ENCODE measurements at regions not wholly inside any gene's neighbourhood (a gene's known extent, or its start where the extent isn't known, plus 50 kb on each side); places are given as distances from the start of the nearest gene placed in this dataset.
"Not testable (repeated sequence)": the region's sequence is repeated elsewhere in the genome, so short reads cannot be mapped to it uniquely, and the experiment has no call there.

- DNase-seq, result no peak
Observed at GRCh38 chr15:95734422-95735316, 595.8 kb upstream of the NR2F2 start.

DNA sequence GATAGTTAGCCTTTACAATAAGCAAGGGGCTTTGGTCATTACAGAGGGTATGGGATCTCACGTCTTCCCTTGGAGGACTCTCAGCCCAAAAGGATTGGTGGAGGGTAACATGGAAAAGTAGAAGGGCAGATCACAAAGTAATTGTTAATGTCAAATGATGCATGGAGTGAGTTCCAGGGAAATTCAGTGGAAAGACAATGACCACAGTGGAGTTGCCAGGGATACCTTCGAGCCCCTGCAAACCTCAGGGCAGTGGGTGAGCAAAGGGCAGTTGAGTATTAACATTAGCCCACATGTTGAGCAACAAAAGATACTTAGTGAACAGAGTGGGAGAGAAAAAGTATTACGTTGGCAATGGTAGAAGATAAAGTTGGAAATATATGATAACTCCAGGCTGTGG, 593.4 kb upstream of the NR2F2 start:
- no peak for DNase-seq

DNA sequence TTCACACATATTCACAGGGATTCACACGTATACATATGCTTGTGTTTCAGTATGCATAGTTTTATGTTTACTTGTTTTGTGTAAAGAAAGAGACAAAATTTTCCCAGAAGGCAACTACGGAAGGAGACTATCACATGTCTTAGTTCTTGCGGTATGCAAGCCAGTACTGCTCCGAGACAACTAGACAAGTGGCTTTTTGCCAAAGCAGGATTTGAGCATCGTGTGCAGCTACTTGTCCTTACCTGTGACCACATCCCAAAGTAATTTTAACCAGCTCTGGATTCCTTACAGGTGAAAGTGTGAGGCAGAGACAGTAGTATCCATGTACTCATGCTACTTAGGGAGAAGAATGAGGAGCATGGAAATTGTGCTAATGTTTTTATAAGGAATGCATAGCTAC, 591.4 kb upstream of the NR2F2 start:
- DNase-seq, result no peak

DNA sequence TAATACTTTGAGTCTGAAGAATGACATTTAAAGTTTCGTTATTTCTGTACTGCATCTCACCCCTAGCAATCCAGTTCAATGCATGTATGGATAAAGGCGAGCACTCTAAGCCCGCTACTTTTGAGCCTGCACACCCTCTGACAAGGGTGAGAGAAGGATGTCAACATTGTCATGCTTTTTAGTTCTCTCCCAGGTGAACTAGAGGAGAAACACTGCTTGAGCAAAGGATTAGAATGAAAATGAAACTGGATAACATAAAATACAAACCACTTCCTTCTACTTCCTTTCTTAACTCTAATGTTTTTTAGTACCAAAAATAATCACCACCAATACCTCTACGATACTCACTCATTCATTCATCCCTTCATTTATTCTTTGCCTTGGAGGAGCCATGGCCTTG, 588.7 kb upstream of the NR2F2 start:
- DNase-seq, result no peak

- no peak for DNase-seq
Observed at GRCh38 chr15:95742256-95742655, 588.2 kb upstream of the NR2F2 start.

DNA sequence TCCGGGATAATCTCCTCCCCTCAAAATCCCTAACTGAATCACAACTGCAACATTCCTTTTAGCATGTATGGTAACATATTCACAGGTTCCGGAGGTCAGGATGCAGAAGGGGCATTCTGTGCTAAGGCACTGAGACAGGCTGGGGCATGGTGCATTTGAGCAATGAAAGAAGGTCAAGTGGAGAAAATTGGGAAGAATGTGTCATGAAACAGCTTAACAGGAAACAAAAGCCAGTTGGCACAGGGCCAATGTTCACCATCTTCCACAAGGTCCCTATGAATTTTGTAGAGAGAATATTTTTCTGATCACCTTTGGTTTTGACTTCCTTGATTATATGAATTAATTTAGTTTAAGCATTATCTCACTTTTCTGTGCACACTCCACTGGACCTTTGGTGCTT, 587.7 kb upstream of the NR2F2 start:
- no peak for DNase-seq

GRCh38 chr15:95757171-95757570, 573.3 kb upstream of the NR2F2 start:
- DNase-seq, result no peak

DNA sequence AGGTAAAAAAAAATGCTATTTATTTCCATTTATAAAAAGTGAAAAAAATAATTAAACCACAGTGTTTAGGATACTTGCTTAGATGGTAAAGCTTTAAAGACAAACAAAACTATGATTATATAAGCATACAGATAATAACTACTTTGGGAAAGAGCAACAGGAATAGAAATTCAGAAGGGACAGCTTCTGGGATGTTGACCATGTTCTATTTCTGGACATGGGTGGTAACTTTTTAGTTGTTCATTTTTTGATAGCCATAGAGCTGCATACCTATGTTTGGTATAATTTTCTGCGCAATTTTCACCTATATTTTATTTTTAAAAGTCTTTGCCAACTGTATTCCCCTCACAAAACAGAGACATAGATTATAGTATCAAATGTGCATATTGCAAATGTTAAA, 572.0 kb upstream of the NR2F2 start:
- no peak for DNase-seq

GRCh38 chr15:95758851-95759250, 571.6 kb upstream of the NR2F2 start:
- no peak for DNase-seq

- no peak for DNase-seq
Observed at GRCh38 chr15:95760508-95760907, 570.0 kb upstream of the NR2F2 start.

DNA sequence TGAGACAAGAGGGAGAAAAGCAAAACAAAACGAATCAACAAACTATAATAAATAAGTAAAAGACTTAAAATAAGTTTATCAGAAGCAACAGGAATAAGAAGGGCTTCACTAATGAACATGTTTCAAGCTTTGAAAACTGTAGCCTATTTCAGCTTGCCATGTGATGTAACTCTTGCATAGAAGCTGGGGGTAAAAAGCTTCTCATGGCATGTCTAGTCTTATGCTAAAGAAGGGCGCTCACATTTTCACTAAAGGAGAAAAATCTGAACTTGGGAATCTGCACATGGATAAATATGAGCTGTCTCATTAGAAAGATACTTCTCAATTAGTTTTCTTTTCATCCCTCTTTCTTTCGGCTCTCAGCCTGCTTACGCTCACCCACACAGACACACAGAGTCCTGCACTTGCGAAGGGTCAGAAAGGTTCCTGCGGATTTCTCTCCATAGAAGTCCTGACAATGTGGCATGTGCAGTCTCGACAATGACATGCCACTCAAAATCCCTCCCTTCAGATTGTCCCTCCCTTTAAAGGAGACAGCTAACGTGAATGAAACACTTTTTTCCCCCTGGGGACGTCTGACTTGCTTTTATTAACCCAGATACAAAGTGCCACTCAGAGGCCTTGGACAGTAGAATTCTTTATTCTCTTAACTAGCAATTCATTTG, 568.9 kb upstream of the NR2F2 start:
- DNase-seq, result no peak

DNA sequence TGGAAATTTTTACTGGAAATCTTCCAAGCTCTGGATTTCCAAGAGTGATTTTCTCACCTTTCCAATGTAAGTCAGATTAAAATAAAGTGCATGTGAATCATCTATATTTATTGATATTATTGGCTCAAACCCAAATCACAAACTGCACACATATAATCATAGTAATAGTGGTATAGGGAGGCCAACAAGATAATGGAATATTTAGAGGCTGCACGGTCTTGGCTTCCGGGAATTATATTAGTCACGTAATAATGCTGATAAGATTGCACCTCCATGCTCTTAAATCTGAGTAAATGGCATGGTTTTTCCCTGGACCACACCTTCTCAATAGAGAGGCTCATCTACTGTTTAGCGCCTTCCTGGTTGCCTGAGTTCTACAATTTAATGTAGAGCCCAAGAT, 567.1 kb upstream of the NR2F2 start:
- DNase-seq, result no peak

GRCh38 chr15:95765161-95765560, 565.3 kb upstream of the NR2F2 start:
- DNase-seq, result no peak

GRCh38 chr15:95770196-95770595, 560.3 kb upstream of the NR2F2 start:
- no peak for DNase-seq

DNA sequence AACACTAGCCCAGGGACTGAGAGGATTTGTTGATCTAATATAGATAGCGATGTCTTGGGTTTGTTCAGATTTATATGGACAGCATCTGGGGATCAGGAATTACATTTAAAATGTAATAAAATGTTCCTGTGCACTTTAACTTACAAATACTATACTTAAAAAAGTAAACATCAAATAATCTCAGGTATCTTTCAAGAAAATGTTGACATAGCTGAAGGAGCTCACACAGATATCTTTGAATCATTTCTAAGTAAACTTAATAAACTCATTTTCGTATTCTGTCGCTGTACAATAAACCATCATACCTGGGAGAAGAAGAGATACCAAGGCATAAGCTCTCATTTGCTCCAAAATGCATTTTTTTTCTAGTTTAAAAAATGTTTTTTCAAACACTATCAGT, 557.5 kb upstream of the NR2F2 start:
- DNase-seq, result no peak

DNA sequence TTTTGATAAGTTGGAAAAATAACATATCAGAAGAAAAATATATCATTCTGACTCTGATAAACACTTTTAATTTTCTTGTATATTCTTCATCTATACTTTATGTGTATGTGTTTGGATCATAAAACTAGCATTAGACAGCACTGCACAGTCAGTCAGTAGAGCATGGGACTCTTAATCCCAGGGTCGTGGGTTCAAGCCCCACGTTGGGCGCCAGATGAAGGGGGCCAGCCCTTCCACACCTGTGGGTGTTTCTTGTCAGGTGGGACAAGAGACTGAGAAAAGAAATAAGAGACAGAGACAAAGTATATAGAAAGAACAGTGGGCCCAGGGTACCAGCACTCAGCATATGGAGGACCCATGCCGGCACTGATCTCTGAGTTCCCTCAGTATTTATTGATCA, 546.0 kb upstream of the NR2F2 start:
- DNase-seq, result no peak

- not testable (repeated sequence) for DNase-seq
Observed at GRCh38 chr15:95785276-95785675, 545.2 kb upstream of the NR2F2 start.

DNA sequence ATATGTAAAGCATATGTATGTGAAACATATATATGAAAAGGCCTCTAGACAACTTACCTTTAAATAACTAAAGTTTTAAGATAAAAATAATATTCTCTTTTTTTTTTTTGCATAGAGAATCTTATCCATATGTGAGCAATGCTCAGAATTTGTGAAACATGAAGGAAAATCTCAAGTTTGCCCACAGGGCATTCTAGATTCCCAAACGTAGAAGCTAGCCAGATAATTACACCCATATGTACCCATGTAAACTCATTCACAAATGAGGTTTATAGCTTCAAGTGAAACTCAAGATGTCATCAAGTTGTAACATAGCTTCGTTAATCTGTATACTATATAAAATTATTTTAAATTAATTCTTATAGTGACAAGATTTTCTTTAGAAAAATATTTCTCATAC, 537.3 kb upstream of the NR2F2 start:
- no peak for DNase-seq

DNA sequence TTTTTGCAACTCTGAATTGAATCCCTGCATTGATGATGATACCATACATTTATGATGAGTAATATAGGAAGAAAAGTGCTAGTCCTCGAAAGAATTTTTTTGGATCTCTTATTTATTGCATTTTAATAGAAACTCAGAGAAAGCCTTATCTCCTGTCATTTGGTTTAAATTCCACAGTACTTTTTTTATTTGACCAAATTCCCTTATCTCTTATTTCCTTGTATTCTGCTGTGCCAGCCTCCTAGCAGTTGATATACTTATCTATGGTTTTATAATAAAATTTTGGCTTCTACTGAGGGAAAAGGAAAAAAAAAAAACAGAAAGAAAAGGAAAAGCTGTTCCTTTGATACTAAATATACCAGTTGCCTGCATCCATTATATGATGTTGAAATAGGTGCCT, 535.1 kb upstream of the NR2F2 start:
- no peak for DNase-seq

DNA sequence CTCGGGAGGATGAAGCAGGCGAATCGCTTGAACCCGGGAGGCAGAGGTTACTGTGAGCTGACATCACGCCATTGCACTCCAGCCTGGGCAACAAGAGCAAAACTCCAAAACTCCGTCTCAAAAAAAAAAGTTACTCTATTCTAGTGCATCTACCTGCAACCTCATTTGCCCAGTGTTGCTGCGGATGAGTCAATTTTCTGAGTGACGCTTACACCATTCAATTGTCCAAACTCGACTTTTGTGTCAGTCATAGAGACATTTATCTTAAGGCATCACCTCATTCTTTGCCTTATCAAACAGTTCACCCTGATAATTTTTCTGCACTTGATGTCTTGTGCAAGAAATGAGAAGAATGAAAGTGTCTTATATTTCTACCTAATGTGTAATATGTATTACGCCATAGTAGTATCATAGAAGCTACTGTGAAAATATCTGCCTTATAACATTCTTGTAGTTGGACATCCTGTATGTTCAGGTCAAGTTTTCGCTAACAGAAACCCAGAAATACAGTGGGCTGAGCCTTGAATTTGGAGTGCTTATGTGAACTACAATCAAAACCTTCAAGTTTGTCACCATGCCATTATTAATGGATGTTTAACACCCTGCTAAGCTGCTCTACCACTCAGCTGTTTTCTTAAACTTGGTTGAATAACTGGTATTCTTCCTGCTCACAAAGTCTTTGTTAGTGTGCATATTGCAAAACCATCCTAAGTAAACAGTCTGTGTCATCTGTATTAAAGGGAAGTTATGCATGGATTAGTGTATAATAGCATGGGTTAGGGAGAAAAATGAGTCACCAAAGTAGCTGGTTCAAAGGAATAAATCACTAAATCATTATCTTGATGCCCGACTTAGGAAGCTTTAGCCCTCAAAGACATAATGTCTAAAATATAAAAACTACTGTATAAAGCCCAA, 531.0 kb upstream of the NR2F2 start:
- DNase-seq, result no peak

- no peak for DNase-seq
Observed at GRCh38 chr15:95804484-95804883, 526.0 kb upstream of the NR2F2 start.

DNA sequence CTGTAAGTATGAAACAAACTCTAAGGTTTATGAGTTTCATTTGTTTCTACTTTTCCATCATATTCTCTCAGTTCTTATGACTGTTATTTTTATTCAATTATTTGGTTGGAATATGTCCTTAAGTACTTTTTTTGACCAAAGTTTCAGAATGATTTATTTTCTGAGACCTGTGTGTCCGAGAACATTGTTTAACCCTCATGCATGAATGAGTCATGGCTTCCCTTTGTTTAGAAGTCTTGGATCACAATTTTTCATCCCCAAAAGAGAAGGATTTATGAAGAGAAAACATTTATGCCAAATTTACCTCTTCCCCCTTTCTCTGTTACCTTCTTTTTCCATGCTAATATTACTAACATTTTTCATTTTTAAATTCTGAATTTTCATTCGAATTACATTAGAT, 518.0 kb upstream of the NR2F2 start:
- DNase-seq, result no peak

DNA sequence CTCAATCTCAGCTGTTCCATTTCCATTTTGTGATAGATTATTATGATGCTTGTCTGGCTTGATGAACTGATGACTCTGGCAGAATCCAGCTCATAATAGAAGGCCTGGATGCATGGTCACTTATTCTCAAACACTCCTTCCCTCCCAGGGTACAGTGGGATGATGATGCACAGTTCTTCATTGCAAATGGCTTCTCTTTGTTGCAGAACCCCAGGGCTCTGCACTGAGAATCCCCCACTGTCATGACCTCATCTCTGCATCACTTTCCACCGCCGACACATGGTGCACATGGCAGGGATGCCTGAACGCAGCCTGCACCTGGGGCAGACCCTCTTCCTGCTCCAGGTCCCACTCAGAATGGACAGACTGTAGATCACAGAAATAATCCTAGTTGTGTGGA, 515.6 kb upstream of the NR2F2 start:
- DNase-seq, result no peak

DNA sequence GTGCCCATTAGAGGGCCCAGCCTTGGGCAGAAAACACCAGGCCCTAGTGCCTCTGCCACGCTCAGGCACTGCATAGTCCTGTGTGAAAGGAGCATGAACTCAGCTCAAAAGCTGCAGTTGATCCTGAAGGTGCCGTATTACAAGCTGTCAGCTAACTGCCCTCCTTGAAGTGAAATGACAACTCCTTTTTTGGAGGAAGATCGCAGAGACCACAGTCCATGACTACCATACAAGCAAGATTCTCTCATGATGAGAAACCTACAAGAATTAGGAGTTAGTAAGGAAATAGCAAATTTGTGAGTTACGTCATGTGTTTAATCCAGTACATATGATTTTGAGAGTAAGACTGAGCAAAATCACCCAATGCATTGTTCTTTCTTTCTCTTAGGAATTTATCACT, 513.9 kb upstream of the NR2F2 start:
- no peak for DNase-seq
